WTC11 (cell line): ENCODE measurements at regions not wholly inside any gene's neighbourhood (a gene's known extent, or its start where the extent isn't known, plus 50 kb on each side); places are given as distances from the start of the nearest gene placed in this dataset.

Source experiments
- MAX ChIP-seq: sonication (generic); formaldehyde crosslinking; IDR thresholded peaks from 2 replicates; pipeline ENCODE4 v1.8.0; 2022; ENCODE audit warnings: mild to moderate bottlenecking, missing genetic modification reagents
- NFE2L1 ChIP-seq: sonication (generic); formaldehyde crosslinking; IDR thresholded peaks from 2 replicates; pipeline ENCODE4 v1.8.1; 2023; ENCODE audit warnings: missing genetic modification reagents
- STAT6 ChIP-seq: sonication (generic); formaldehyde crosslinking; conservative IDR thresholded peaks from 2 replicates; pipeline ENCODE4 v1.8.1; 2023; ENCODE audit warnings: mild to moderate bottlenecking, low read depth, missing genetic modification reagents, moderate library complexity
- TEAD4 ChIP-seq: sonication (generic); formaldehyde crosslinking; IDR thresholded peaks from 2 replicates; pipeline ENCODE4 v1.8.0; 2022; ENCODE audit warnings: mild to moderate bottlenecking, missing genetic modification reagents

- no peak for TF ChIP-seq NFE2L1
- no peak for TF ChIP-seq TEAD4 (CRISPR knock-in tag)
- no peak for TF ChIP-seq MAX (CRISPR knock-in tag)
- no peak for TF ChIP-seq STAT6 (CRISPR knock-in tag)
Measured at GRCh38 chr2:226122041-226122440, 677.6 kb downstream of the IRS1 start.
